H1 (cell line): ENCODE measurements at regions not wholly inside any gene's neighbourhood (a gene's known extent, or its start where the extent isn't known, plus 50 kb on each side); places are given as distances from the start of the nearest gene placed in this dataset.

Experiments
- TAF7 ChIP-seq: optimal IDR thresholded peaks from 2 replicates; pipeline ENCODE3; 2011; ENCODE audit warnings: low read depth, mild to moderate bottlenecking, inconsistent platforms, low read length, moderate library complexity, borderline replicate concordance

- no peak for TF ChIP-seq TAF7
Observed at GRCh38 chr2:216281876-216282275, 90.4 kb downstream of the MARCHF4 start (continued).
